ENCODE measurements at regions not wholly inside any gene's neighbourhood (a gene's known extent, or its start where the extent isn't known, plus 50 kb on each side); places are given as distances from the start of the nearest gene placed in this dataset.
"Not testable (repeated sequence)": the region's sequence is repeated elsewhere in the genome, so short reads cannot be mapped to it uniquely, and the experiment has no call there.

DNA sequence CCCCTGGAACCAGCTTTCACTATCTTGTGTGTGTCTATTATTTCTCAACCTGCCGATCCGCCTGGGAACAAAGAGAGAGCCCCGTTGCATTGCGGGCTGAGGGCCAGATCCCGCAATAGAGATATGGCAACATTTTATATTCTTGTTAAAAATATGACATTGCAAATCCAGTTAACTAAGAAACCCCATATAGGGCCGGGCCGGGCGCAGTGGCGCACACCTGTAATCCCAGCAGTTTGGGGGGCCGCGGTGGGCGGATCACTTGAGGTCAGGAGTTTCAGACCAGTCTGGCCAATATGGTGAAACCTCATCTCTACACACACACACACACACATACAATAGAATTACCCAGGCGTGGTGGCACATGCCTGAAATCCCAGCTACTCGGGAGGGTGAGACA lies 1708.4 kb upstream of the IGFBP7 start:
- not testable (repeated sequence) for TF ChIP-seq POLR2AphosphoS5, TCF7L2 (IDR thresholded peaks at IDR 0.05; ENCODE audit: low read depth, low read length)
- TF ChIP-seq, protein P1, sequence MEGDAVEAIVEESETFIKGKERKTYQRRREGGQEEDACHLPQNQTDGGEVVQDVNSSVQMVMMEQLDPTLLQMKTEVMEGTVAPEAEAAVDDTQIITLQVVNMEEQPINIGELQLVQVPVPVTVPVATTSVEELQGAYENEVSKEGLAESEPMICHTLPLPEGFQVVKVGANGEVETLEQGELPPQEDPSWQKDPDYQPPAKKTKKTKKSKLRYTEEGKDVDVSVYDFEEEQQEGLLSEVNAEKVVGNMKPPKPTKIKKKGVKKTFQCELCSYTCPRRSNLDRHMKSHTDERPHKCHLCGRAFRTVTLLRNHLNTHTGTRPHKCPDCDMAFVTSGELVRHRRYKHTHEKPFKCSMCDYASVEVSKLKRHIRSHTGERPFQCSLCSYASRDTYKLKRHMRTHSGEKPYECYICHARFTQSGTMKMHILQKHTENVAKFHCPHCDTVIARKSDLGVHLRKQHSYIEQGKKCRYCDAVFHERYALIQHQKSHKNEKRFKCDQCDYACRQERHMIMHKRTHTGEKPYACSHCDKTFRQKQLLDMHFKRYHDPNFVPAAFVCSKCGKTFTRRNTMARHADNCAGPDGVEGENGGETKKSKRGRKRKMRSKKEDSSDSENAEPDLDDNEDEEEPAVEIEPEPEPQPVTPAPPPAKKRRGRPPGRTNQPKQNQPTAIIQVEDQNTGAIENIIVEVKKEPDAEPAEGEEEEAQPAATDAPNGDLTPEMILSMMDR (IDR thresholded peaks at IDR 0.05), result not testable (repeated sequence)
- TF ChIP-seq, protein P2, sequence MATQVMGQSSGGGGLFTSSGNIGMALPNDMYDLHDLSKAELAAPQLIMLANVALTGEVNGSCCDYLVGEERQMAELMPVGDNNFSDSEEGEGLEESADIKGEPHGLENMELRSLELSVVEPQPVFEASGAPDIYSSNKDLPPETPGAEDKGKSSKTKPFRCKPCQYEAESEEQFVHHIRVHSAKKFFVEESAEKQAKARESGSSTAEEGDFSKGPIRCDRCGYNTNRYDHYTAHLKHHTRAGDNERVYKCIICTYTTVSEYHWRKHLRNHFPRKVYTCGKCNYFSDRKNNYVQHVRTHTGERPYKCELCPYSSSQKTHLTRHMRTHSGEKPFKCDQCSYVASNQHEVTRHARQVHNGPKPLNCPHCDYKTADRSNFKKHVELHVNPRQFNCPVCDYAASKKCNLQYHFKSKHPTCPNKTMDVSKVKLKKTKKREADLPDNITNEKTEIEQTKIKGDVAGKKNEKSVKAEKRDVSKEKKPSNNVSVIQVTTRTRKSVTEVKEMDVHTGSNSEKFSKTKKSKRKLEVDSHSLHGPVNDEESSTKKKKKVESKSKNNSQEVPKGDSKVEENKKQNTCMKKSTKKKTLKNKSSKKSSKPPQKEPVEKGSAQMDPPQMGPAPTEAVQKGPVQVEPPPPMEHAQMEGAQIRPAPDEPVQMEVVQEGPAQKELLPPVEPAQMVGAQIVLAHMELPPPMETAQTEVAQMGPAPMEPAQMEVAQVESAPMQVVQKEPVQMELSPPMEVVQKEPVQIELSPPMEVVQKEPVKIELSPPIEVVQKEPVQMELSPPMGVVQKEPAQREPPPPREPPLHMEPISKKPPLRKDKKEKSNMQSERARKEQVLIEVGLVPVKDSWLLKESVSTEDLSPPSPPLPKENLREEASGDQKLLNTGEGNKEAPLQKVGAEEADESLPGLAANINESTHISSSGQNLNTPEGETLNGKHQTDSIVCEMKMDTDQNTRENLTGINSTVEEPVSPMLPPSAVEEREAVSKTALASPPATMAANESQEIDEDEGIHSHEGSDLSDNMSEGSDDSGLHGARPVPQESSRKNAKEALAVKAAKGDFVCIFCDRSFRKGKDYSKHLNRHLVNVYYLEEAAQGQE (IDR thresholded peaks at IDR 0.05; ENCODE audit: insufficient read depth in 1 of 2, low read depth in 2 of 2, low read length in 1 of 2), result not testable (repeated sequence)
